Spleen (tissue), 11 donors: ENCODE measurements at regions not wholly inside any gene's neighbourhood (a gene's known extent, or its start where the extent isn't known, plus 50 kb on each side); places are given as distances from the start of the nearest gene placed in this dataset.

Experiments used
- DNase-seq: peaks from one replicate; pipeline ENCODE4 v3.0.0-alpha.2; 2020
- H3K27ac ChIP-seq, 8 donors: fragments of 200-600 bp; sonication (generic) in 7 of 8; 1 replicate in 4 of 8; 2 replicates in 4 of 8; pipeline versions ENCODE4 v1.5.0 to v1.8.0; 2016 to 2021; ENCODE audit warnings: inconsistent platforms in 4 of 8, mild to moderate bottlenecking in 4 of 8, moderate library complexity in 1 of 8
- H3K27me3 ChIP-seq, 7 donors: fragments of 200-600 bp; sonication (generic) in 6 of 7; replicated peaks in 1 of 7; 1 replicate in 4 of 7; 2 replicates in 3 of 7; pipeline versions ENCODE4 v1.5.0 to v1.8.0; 2016 to 2021; ENCODE audit warnings: inconsistent platforms in 3 of 7, mild to moderate bottlenecking in 1 of 7
- H3K36me3 ChIP-seq, 6 donors: fragments of 200-600 bp; sonication (generic) in 5 of 6; 1 replicate in 4 of 6; 2 replicates in 2 of 6; pipeline versions ENCODE4 v1.5.0 to v1.8.0; 2016 to 2021; ENCODE audit warnings: inconsistent platforms in 2 of 6
- H3K4me1 ChIP-seq, 6 donors: fragments of 200-600 bp; sonication (generic) in 5 of 6; 1 replicate in 3 of 6; 2 replicates in 3 of 6; pipeline versions ENCODE4 v1.5.0 to v1.8.0; 2016 to 2021; ENCODE audit warnings: inconsistent platforms in 3 of 6
- H3K4me3 ChIP-seq, 8 donors: fragments of 200-600 bp; sonication (generic) in 7 of 8; 1 replicate in 4 of 8; 2 replicates in 4 of 8; pipeline versions ENCODE4 v1.5.0 to v1.8.0; 2016 to 2021; ENCODE audit warnings: inconsistent platforms in 4 of 8, mild to moderate bottlenecking in 4 of 8, moderate library complexity in 2 of 8
- H3K9me3 ChIP-seq, 8 donors: fragments of 200-600 bp; sonication (generic) in 7 of 8; 1 replicate in 4 of 8; 2 replicates in 4 of 8; pipeline versions ENCODE4 v1.5.0 to v1.8.0; 2016 to 2021; ENCODE audit warnings: inconsistent platforms in 4 of 8
- CTCF ChIP-seq, 11 experiments: fragments of 200-600 bp in 7 of 11; fragments of 450-650 bp in 4 of 11; sonication (generic) in 4 of 11; IDR thresholded peaks in 8 of 11; conservative IDR thresholded peaks in 3 of 11; 1 replicate in 7 of 11; 2 replicates in 4 of 11; pipeline versions ENCODE4 v1.4.0 to v1.8.0; 2016 to 2021; ENCODE audit warnings: antibody characterized with exemption in 11 of 11, inconsistent platforms in 4 of 11, mild to moderate bottlenecking in 1 of 11
- POLR2A ChIP-seq, 3 donors: fragments of 450-650 bp; IDR thresholded peaks; one replicate each; pipeline ENCODE4 v1.5.1; 2017; ENCODE audit warnings: antibody characterized with exemption in 3 of 3, mild to moderate bottlenecking in 1 of 3
- POLR2AphosphoS5 ChIP-seq, 3 donors: sonication (generic); formaldehyde crosslinking; IDR thresholded peaks; one replicate each; pipeline ENCODE4 v1.5.1; 2017; ENCODE audit warnings: antibody characterized with exemption in 3 of 3
- WGBS, 5 donors: extraction: QIAGEN DNeasy Blood & Tissue Kit in 3 of 5; methylation state at CpG; one replicate each; pipeline versions ENCODE4 v1.1.5 to v1.1.7; 2013 to 2018; 5-methylcytosine and 5-hydroxymethylcytosine counted together
- intact Hi-C: fragments of 100-400 bp; cut with DNase I; formaldehyde crosslinking; loops from one replicate; pipeline ENCODE4 v1.15.0; 2023; ENCODE audit warnings: low total_unique reads
- donor health status: healthy with polysubstance abuse.
- donor health status: DM: no; HTN: no; CAD: no; lungs with moderate emphysema.
- donor health status: DM: no; HTN: no; CAD: no.
- donor health status: Bipolar disorder and iron deficiency.
- donor health status: healthy.
- donor health status: DM: no; HTN: no; CAD: no.
- donor health status: DM: yes; HTN: yes; CAD: no.

DNA sequence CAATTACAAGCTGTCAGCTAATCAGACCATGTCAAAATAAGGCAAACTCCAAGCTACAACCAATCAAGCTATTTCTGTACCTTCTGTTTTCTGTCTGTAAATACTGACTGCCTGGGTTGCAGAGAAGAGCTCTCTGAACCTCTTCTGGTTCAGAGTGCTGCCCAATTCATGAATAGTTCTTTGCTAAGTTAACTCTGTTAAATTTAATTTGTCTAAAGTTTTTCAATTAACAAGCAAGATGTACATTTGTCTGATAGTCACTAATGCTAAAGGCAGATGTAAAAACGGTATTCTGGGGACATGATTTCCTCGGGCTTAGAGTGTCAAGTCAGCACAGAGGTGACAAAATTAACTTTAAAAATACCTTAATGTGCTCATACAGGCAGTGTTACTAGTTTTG, 408.3 kb upstream of the CLINT1 start:
- H3K27me3 ChIP-seq, result no peaks in the 10 kb centered on the region
- intact Hi-C loops, result no loop called here
- no peak overlapping the region for H3K4me3 ChIP-seq
- no peak for TF ChIP-seq CTCF (IDR thresholded peaks at IDR 0.05 in 8 of 11, conservative IDR thresholded peaks at IDR 0.05 in 3 of 11)
- no peak for TF ChIP-seq POLR2AphosphoS5 (IDR thresholded peaks at IDR 0.05)
- TF ChIP-seq POLR2A (IDR thresholded peaks at IDR 0.05), result no peak
- no peak overlapping the region for H3K27ac ChIP-seq
- H3K4me1 ChIP-seq, result no peaks in the 10 kb centered on the region
- H3K9me3 ChIP-seq, result peaks cover 0 to 21% (median 13%) of the 10 kb centered on the region in 8 donors
- DNase-seq, result no peak
- 82 to 98% (median 85%) methylated on average over 2 of the region's 2 CpGs for WGBS, 5 donors
- H3K36me3 ChIP-seq, result no peaks in the 10 kb centered on the region

- TF ChIP-seq POLR2AphosphoS5 (IDR thresholded peaks at IDR 0.05) (no peak), POLR2A (IDR thresholded peaks at IDR 0.05) (no peak), CTCF (IDR thresholded peaks at IDR 0.05 in 8 of 11, conservative IDR thresholded peaks at IDR 0.05 in 3 of 11) (no peak)
Measured at GRCh38 chr5:158265931-158266700, 407.2 kb upstream of the CLINT1 start.

GRCh38 chr5:158265346-158265745, 406.4 kb upstream of the CLINT1 start:
- no peaks in the 10 kb centered on the region for H3K27me3 ChIP-seq
- no peak for DNase-seq
- H3K4me3 ChIP-seq, result no peak overlapping the region
- H3K36me3 ChIP-seq, result no peaks in the 10 kb centered on the region
- no peak overlapping the region for H3K27ac ChIP-seq
- no peak for TF ChIP-seq CTCF (IDR thresholded peaks at IDR 0.05 in 8 of 11, conservative IDR thresholded peaks at IDR 0.05 in 3 of 11)
- no peak for TF ChIP-seq POLR2AphosphoS5 (IDR thresholded peaks at IDR 0.05)
- TF ChIP-seq POLR2A (IDR thresholded peaks at IDR 0.05), result no peak
- H3K9me3 ChIP-seq, result peaks cover 0 to 21% (median 13%) of the 10 kb centered on the region in 8 donors
- intact Hi-C loops, result no loop called here
- no peaks in the 10 kb centered on the region for H3K4me1 ChIP-seq

More at GRCh38 chr5:158265931-158266700, 407.2 kb upstream of the CLINT1 start:
- no peak overlapping the region for H3K27ac ChIP-seq
- intact Hi-C loops, result no loop called here
- H3K4me3 ChIP-seq, result no peak overlapping the region
- no peaks in the 10 kb centered on the region for H3K27me3 ChIP-seq
- WGBS, 5 donors, result 75 to 86% (median 82%) methylated on average over 4 of the region's 4 CpGs
- H3K36me3 ChIP-seq, result no peaks in the 10 kb centered on the region
- H3K4me1 ChIP-seq, result no peaks in the 10 kb centered on the region
- H3K9me3 ChIP-seq, result peaks cover 0 to 21% (median 13%) of the 10 kb centered on the region in 8 donors
- no peak for DNase-seq

GRCh38 chr5:158264264-158264663, 405.3 kb upstream of the CLINT1 start:
- WGBS, 5 donors, result 82 to 93% (median 86%) methylated on average over 2 of the region's 2 CpGs
- no peaks in the 10 kb centered on the region for H3K27me3 ChIP-seq
- intact Hi-C loops, result no loop called here
- H3K9me3 ChIP-seq, result peaks cover 0 to 21% (median 13%) of the 10 kb centered on the region in 8 donors
- no peak for TF ChIP-seq POLR2A (IDR thresholded peaks at IDR 0.05)
- TF ChIP-seq CTCF (IDR thresholded peaks at IDR 0.05 in 8 of 11, conservative IDR thresholded peaks at IDR 0.05 in 3 of 11), result no peak
- no peak for TF ChIP-seq POLR2AphosphoS5 (IDR thresholded peaks at IDR 0.05)
- H3K4me1 ChIP-seq, result no peaks in the 10 kb centered on the region
- DNase-seq, result no peak
- no peak overlapping the region for H3K27ac ChIP-seq
- no peaks in the 10 kb centered on the region for H3K36me3 ChIP-seq
- no peak overlapping the region for H3K4me3 ChIP-seq
